HG03342 (cell line): ENCODE measurements at regions not wholly inside any gene's neighbourhood (a gene's known extent, or its start where the extent isn't known, plus 50 kb on each side); places are given as distances from the start of the nearest gene placed in this dataset.
"Not testable (repeated sequence)": the region's sequence is repeated elsewhere in the genome, so short reads cannot be mapped to it uniquely, and the experiment has no call there.

Source experiments
- ATAC-seq: cut with Tn5 transposase; IDR thresholded peaks from one replicate; pipeline ENCODE4 v1.9.1; 2021; ENCODE audit warnings: mild to moderate bottlenecking, moderate library complexity; ENCODE audit not compliant: unreplicated experiment

DNA sequence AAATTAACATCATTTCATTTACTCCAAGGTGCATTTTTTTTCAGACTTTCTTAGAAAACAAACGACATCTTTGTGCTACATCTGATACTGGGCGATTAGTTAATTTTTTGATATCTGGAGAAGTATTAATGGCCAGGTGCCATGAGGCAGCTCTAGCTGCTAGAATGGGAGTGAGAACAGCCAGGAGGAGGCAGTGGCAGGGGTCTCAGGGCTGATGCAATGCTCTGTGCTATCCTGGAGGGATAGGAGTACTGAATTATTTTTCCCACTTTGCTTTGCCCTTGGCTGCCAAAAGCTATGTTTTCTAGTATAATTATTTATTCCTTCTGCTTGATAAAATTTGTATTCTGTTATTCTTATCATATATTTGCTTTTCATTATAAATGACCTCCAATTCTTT, 133.6 kb upstream of the NOX3 start:
- ATAC-seq: no peak

DNA sequence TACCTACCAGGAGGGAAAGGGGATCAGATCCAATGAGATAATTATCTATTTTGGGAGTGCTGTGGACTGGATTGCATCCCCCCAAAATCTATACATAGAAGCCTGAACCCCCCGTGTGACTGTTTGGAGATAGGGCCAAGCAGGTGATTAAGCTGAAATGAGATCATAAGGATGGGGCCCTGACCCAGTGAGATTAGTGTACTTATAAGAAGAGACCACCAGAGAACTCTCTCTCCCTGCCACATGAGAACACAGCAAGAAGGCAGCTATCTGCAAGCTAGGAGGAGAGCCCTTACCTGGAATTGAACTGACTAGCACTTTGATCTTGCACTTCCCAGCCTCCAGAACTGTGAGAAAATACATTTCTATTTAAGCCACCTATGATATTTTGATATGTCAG, 132.2 kb upstream of the NOX3 start:
- ATAC-seq: no peak

DNA sequence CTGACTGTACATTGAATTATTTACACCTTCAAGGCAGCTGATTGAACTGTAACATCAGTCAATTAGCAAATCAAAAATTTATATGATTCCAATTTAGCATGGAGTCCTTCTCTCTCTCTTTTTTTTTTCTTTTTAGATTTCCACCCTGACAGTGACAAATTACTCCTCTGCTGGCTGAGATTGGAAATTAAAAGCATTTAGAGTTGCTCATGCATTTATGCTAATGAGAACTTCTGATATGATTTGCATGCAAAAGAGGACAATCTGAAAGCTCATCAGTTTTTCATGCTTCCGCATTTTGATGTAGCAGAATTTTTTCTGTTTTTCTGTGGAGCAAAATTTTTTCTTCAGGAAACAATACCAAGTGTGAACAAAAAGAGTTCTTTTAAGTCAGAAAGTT, 130.5 kb upstream of the NOX3 start:
- ATAC-seq: no peak

DNA sequence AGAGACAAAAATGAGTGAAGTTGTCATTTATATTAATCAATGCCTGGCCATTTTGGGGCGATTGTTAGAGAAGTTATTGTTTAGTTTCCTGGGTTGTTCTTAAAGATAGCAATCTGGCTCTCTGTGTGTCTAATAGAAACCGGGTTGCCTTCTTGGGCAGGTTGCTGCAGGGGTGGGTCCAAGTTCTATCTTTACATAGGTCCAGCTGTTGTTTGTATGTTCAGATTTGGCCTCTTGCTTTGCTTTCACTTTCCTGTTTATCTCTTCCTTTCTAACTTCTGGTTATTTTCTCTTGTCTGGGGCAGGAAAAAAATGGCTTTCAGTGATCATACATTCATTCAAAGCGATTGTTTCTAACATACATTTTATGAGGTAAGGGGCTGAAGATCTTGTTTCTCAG, 128.4 kb upstream of the NOX3 start:
- no peak for ATAC-seq

DNA sequence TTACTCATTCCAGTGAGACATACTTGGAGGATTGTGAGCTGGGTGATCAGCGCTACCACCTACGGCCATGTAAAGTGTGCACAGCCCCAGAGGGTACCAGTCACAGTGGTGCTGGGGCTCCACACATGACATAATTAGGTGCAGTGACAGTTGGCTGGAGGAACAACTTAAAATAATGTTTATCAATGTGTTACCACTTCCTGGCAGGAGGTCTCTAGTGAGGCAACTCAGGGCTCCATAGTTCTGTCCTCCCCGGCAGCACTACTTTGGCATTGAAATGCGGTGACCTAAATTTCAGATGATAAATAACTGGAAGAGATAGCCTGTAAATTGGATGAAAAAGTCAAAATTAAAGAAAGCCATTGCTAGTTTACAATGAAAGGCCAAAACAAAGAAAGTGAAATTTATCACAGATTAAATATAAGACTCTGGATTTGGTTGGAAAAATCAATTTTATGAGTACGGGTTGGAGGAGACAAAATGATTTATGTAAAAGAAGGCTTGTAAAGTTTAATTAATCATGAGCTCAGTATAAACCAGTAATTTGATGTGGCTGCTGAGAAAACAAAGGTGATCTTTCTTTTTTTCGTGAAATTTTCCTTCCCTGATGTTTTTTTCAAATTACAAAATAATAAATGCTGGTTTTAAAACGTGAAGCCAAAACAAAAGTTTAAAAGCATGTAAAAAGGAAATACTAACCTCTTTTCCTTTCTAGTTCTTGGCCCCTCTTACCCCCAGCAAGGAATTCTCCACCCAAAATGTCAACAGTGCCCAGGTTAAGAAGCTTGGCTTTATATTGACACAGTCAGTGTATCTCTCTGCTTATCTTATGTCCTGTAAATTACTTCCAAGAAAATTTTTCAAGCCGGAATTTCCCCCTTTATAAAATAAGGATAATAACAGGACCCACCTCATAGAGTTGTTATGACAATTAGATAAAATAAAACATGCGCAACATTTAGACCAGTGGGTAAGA, 126.7 kb upstream of the NOX3 start:
- ATAC-seq: no peak

DNA sequence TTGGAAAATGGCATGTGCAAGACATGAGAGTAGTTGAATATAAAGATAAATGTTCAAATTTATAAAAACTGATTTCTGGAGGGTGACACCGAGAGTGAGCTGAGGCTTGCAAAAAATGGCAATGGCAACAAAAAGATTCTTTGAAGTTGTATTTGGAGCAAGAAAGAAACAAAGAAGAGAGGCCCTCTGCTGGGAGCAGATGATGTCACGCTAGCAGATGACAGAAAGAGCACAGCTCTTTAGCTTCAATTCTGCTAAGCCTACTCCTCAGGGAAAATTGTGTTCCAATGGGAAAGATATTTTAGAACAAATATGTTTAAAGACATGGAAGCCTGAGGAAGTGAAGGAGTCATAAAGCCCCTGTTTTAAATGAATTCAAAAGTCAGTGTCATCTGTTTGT, 125.3 kb upstream of the NOX3 start:
- no peak for ATAC-seq

DNA sequence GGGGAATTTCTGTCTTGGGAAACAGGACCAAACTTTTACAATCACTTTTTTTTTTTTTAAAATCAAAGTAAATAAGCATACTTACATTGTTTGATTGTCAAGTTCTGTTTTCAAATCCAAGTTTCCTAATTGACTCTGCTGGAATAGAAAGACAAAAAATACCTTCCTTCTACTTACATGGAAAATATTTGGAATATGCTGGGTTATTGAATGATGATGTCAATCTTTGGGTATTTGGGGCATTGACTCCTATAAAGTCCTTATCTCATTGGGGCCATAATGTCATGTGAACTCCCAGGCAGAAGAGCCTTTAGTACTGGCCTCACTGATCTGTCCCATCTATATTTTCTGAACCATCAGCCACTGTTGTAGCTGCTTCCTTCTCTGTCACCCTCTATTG, 122.6 kb upstream of the NOX3 start:
- ATAC-seq: no peak

DNA sequence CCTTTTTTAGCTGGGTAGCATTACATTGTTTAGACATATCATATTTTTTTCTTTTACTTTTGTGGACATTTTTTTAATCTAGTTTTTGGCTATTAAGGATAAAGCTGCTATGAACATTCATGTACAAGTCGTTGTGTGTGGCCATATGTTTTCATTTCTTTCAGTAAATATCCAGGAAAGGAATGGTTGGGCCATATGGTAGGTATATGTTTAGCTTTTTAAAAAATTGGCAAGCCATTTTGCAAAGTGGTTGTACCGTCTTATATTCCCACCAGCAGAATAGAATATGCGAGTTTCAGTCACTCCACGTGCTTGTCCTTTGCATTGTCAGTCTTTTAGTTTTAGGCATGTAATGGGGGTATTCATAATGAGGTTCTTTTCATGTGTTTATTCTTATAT, 106.3 kb upstream of the NOX3 start:
- ATAC-seq: no peak

DNA sequence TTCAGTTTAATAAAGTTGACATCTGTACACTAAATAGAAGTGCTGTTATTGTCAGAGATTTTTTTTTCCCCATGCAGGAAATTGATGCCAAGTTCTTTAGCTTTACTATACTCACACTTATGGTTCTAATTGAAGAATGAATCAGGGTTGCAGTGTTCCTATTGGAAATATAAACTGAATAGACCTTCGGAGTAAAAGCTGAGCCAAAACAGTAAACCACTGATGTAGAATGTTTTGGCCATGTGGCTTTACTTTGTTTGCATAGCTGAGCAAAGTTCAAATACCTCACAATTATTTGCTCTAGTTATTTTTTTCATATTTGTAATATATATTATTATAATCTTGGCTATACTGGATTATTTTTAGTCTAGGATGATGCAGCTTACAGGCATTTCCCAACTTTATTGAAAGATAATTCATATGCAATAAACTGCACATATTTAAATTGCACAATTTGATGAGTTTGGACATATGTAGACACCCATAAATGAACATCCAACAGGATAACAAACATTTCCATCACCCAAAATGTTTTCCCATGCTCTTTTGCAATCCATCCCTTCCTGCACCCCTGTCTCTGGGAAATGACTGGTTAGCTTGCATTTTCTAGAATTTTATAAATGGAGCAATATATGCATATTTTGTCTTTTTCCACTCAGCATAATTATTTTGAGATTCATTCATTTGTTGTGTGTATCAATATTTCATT, 105.8 kb upstream of the NOX3 start:
- no peak for ATAC-seq

DNA sequence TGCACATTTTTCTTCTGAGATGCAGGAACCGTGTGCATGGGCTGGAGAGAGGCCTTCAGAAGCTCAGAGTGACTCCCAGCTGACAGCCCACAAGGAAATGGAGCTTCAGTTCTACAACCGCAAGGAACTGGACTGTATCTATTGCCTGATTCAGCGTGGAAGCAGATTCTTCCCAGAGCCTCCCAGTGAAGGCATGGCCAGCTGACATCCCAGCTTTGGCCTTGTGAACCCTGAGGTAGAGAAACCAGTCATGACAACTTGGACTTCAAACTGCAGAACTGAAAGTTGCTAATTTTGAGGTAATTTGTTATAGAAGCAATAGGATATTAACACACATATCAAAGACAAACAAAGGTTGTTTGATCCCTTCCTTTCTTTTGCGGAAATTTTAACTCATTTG, 94.3 kb upstream of the NOX3 start:
- ATAC-seq: no peak

DNA sequence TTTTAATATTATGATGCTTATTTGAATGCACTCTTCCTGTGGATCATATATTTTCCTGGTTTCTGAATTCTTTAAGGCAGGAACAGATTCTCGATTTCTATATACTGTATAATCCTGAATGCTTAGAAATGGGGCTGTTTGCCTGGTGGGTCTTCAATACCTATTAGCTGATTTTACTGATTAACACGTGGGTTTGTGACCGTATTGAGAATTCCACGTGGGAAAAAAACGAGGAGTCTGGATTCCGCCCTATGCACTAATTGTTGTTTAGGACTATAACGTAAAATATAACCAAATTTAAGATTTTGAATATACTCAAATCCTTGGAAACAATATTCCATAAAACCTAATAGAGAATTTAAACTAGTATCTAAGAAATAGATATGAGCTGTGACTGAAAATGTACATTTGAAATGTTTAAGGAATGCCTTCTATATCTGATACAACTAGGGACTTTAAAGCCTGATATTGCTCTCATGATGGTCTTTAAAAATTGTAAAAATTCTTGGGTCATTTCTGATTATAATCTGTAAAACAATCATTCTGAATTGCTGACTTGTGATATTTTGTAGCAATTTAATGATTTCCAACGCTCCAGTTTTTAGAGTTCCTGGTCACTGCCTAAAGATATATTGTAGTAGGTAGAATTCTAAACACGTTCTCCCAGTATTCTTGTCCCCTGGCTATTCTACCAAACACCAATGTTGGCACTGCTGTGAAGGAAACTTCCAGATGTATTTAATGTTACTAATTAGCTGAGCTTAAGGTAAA, 93.6 kb upstream of the NOX3 start:
- no peak for ATAC-seq

DNA sequence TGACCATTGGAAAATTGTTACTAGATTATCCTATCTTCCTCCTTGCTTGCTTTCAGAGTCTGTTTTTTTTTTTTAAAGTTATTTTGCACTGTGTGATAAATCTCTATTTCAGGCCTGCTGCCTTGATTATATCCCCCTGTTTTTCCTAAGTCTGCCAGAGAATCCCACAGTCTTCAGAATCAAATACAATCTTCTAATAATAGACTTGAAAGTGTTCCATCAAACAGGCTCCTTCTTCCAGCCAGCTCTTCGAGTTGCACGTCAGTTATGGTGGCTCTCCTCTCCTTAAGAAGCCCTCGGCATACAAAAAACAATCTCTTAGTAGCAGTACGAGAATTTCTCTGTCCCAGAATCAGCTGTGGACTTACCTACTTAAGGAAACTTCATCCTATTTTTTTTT, 92.9 kb upstream of the NOX3 start:
- ATAC-seq: no peak

DNA sequence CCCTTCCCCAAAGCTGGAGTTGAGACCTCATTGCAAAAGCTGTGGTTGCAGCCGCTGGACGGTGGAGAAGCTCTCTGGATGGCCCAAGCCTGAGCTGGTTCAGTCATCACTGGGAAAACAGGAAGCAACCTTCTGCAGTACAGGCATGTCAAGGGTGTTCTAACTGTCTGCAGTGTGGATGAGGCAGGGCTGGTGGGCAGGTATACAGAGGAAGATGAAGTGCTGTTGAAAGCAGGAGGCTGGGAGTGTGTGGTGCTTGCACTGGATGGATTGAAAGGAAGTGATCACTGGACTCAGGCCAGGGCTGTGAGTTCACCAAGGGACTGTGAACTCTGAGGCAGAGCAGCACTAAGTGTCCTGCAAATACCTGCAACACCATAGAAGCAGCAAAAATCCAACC, 89.0 kb upstream of the NOX3 start:
- ATAC-seq: no peak

DNA sequence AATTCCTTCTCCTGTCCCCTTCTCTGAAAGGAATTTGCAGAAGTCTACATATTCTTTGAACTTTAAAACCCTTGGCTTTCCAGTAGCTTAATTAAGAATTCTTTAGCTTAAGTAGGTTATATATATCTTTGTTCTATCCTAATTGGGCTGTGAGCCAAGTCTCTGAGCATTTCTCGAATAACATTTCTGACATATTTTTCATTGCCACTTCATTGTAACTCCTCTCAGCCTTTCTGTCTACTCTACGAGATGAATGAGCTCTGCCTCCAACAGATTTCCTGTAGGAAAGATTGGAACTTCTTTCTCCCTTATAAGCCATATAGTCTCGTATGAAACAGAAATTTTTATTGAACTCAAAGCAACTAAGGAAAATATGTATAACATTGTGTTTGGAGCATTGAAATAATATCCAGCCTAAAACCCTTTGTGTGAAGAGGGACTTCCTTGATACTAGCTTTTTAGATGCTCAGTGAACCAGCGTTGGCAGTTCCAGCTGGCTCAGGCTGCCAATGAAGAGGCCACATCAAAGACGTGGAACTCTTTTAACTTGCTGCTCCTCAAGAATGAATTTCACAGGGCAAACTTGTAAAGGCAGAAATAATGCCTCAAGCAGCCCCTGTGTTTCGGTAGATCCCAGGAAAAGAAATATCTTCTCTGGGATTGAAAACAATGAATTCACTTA, 87.7 kb upstream of the NOX3 start:
- no peak for ATAC-seq

DNA sequence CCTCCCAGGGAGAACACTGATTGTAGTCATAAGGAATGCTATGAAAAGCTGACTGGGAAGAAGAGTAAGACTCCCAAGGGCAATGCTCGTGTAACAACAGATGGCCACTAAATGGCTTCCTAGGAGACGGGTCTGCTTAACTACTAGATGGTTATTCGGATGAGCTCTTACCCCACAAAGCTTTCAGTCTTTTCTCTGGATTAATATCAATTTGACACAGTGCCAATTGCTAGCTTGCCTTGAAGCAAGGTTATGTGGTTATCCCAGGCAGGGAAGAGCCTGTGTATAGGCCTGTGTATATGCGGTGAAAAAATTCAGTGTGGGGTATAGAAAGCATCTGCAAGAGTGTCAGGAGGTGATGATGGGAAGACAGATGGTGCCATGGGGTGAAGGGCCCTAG, 86.4 kb upstream of the NOX3 start:
- ATAC-seq: no peak

DNA sequence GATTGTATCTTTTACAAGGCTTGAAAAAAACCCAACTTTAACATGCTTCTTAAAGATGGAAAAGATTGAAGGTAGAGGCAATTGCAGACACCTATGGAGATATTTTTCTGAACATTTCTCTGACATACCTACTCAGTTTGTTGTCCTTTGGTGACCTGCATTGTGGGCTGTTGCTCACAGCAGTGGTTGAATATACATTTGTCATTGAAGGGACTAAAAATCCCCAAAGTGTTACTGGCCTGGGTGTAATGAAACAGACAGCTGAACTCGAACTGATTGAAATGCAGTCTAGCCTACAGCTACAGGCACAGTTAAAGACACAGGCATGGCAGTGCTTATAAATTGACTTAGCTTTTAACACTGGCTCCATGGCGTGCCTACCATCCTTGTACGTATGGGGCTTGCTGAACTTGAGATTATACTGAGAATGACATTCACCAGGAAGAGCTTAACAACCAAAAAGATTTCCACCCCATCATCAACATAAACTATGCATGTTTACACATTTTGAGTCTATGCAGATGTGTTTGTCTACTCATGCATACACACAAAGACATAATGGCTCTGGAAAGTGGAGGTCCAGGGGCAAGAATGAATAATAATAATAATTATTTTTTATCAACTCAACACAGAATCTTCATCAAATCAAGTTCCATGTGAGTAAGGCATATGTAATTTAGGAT, 83.2 kb upstream of the NOX3 start:
- no peak for ATAC-seq

DNA sequence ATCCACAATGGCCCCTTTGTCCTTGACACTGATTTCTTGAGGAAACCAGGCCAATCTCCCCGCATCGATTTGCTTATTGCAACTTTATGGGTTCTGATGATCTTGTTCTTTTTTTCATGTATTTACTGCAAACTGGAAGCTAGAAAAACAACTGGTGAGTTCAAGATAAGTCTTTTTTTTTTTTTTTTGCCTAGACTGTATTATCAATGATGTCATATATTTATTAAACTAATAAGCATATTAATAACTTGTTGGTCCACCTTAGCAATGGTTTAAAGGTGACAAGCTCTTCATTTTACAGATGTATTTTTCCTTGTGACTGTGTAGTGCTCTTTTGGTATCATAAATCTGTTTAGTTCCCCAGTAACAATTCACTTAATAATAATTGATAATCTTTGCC, 79.0 kb upstream of the NOX3 start:
- no peak for ATAC-seq

DNA sequence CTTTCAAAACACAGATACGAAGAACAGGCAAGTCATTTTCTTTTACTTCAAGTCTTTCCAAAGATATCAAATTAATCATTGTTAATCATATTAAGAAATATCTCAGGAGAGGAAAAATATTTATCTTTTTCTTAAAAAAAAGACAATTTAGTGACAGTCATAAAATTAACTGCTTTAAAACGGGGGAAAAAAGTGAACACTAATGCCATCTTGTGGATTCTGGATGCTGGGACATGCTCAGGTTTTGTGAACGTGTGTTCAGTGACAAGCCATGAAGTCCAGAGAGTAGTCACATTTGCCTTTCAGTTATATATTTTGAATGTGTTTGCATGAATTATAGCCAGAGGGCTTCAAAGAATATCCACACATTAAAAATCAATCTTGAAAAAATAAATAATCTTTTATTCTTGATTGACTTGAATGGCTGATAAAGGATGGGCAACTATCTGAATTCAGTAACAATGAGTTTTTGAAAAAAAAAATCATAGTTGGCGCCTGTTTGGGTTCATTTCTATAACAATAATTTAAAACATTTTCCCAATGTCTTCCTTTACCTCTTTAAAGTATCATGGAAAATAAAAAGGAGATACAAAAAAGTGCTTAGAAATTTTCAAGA, 74.7 kb upstream of the NOX3 start:
- ATAC-seq: peak; percentile 68

DNA sequence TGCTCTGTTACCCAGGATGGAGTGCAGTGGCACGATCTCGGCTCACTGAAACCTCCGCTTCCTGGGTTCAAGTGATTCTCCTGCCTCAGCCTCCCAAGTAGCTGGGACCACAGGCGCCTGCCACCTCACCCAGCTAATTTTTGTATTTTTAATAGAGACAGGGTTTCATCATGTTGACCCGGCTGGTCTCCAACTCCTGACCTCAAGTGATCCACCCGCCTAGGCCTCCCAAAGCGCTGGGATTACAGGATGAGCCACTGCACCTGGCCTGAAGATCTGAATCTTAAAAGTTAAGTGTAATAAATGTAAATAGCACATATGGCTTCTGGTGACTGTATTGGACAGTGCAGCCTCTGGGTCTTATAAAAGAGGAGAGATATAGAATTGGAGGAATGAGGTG, 74.2 kb upstream of the NOX3 start:
- ATAC-seq: not testable (repeated sequence)

DNA sequence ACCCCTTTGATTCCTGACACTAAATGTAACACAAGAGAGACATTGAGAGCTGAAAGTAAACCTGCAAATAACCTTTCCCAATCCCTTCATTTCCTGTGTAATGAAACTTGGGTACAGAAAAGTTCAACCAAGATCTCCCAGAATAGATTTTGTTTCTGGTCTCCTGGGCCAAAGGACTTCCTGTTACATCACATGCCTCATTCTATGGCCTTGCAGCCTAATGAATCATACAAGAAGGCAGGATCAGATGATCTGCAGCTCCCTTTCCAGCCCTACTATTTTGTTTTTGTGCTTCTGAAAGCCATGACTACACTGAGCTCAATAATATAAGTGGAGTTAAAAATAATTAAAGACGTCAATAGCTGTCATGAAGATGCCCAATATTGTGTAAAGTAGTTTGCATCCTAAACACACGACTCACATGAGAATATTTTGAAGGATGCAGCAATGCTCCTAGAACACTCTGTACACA, 73.4 kb upstream of the NOX3 start:
- peak; percentile 61 for ATAC-seq
